GM21526 (cell line): ENCODE measurements at regions not wholly inside any gene's neighbourhood (a gene's known extent, or its start where the extent isn't known, plus 50 kb on each side); places are given as distances from the start of the nearest gene placed in this dataset.

ENCODE experiments used
- ATAC-seq: cut with Tn5 transposase; IDR thresholded peaks from one replicate; pipeline ENCODE4 v1.9.1; 2021; ENCODE audit warnings: moderate library complexity; ENCODE audit not compliant: unreplicated experiment, low FRiP score

DNA sequence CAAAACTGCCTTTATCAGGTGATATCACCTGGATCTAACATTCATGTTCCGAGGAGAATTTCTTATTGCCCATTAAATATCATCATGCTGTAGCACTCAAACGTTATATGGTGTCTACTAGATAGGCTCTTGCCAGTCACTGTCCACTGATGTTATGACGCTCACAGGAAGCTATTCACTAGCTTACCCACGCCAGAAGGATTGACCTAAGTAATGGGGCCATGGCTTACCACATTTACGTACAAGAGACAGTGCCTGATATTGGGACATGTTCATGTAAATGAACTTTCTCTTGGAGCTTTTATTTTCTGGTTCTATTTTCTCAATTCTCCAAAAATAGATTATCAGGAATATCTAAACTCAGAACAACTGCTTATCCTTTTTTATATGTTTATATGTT, 91.7 kb upstream of the NAALADL2 start:
- ATAC-seq, result no peak

- ATAC-seq, result no peak
Observed at GRCh38 chr3:174767853-174768382, 91.2 kb upstream of the NAALADL2 start.

- ATAC-seq, result no peak
Observed at GRCh38 chr3:174769171-174769570, 90.0 kb upstream of the NAALADL2 start.

DNA sequence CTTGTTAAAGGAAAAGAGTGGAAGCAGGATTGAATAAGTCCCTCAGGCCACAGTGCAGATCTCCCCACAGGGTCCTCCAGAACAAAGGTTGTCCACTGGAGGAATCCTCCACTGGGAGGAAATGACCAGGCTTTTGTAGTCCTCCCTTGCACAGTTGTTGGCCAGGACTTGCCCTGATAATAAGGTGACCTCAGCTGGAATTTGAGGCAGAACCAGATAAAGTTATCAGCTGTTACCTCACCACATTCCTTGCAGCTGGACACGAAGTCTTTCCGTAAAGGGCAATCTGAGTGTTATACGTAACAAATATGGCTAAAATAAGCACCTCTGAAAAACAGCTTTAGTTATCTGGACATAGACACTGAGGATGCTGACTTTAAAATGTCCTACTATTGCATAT, 83.5 kb upstream of the NAALADL2 start:
- ATAC-seq, result no peak

GRCh38 chr3:174776123-174776522, 83.0 kb upstream of the NAALADL2 start:
- no peak for ATAC-seq

- ATAC-seq, result no peak
Observed at GRCh38 chr3:174776636-174777035, 82.5 kb upstream of the NAALADL2 start.

- no peak for ATAC-seq
Observed at GRCh38 chr3:174777813-174778212, 81.3 kb upstream of the NAALADL2 start.

DNA sequence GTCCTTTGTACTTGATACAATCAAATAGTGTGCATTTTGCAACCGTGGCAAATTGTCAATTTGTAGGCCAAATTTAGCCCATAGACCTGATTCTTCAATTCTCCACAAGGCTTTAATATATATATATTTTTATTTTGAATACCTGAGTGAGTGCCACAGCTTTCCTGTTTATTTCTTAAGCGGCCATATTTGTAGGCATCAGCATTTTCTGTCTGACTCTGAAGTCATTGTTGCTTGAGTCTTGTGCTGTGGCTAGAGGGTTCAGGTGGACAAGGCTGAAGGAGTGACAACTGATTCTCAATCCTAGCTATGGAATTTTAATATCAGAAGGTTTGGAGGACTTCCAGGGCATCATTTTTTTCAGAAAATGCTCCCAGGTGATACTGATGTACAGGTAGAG, 75.6 kb upstream of the NAALADL2 start:
- no peak for ATAC-seq

DNA sequence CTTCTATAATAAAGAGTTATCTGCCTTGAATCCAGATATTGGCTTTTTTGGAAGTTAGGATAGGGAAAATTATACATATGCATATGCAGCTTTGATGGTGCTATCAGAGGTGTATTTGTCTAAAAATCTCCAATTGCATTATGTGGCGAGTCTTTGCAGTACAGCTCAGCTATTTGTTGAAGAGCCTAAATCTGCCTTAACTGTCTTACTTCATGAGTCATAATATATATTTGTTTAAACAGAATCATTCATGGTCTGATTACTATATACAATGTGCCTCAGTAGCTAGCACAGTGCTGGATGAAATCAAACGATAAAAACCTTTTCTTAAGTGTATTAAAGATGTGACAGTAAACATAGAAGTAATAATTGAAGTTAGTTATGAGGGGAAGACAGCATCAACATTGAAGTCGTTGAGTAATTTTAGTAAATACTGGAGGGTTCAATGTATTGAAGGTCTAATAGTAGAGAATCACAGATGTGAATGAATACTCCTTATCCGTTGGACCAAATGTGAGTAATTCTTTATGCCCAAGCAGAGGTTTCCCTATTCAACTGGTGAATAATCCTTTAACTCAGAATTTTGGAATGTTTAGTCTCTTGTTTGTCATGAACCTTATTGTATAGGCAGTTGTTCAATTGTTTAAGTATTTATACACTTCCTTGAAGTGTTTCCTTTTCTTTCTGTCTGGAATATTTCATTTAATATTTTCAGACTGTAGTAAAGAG, 74.8 kb upstream of the NAALADL2 start:
- ATAC-seq, result no peak

DNA sequence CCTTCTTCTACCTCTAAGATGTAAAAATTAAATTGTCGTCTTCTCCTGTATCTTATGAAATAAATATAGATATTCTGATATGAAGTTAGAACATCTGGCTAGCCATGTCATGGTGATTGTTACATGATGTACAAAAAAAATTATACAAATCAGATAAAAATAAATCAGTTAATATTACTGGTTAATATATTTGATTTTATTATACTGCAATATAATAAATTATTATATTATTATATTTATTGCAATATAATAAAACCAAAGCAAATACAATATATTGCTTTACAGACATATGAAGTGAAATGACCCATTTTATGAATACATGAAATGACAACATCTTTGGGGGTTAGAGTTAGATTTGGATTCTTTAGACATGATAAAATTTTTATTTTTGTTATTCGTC, 72.3 kb upstream of the NAALADL2 start:
- ATAC-seq, result no peak

DNA sequence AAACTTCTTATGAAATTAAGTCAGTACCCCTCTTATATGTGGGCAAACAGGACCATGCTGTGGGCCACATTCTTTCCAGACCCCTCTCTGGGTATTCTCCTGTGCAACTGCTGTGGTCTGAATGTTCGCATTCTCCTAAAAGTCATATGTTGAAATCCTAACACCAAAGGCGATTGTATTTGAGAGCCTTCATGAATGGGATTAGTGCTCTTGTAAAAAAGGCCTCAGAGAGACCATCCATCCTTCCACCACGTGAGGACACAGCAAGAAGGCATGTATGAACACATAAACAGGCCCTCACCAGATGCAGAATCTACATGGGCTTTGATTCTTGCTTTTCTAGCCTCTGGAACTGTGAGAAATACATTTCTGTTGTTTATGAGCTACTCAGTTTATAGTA, 68.0 kb upstream of the NAALADL2 start:
- ATAC-seq, result no peak

GRCh38 chr3:174792864-174793263, 66.3 kb upstream of the NAALADL2 start:
- no peak for ATAC-seq
